ENCODE measurements at regions not wholly inside any gene's neighbourhood (a gene's known extent, or its start where the extent isn't known, plus 50 kb on each side); places are given as distances from the start of the nearest gene placed in this dataset.

DNA sequence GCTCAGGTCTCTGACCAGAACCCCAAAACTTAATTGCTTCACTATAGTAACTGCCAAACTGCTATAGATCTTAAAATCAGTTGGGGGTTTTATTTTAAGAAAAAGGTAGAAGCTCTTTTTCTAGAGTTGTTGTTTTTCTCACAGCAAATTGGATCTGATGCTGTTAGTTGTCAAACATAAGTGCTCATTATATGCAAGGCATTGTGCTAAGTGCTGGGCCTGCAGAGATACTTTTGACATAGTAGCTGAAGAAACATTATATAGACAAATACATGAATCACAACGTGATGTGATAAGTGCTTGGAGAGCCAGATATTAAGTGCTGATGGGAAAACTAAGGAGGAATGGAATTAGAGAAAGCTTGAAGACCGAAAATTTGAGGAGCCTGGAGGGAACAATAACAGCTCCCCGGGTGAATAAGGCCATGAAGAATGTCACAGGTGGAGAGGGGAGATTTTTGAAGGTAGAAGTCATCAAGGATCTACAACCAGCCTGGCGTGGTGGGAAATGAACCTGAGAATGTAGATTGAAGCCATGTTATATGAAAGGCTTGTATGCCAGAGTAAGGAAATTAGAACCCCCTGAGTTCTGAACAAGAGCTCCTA is 126.5 kb downstream of the DYRK2 start:
- no peak overlapping the region for H3K4me3 ChIP-seq
- H3K27ac ChIP-seq: no peak overlapping the region
- H3K36me3 ChIP-seq: no peaks in the 10 kb centered on the region
- ATAC-seq: no peak
- TF ChIP-seq EP300 (IDR thresholded peaks at IDR 0.05) (no peak), POLR2AphosphoS5 (IDR thresholded peaks at IDR 0.05) (no peak), POLR2A (IDR thresholded peaks at IDR 0.05) (no peak)
- TF ChIP-seq, protein P1, sequence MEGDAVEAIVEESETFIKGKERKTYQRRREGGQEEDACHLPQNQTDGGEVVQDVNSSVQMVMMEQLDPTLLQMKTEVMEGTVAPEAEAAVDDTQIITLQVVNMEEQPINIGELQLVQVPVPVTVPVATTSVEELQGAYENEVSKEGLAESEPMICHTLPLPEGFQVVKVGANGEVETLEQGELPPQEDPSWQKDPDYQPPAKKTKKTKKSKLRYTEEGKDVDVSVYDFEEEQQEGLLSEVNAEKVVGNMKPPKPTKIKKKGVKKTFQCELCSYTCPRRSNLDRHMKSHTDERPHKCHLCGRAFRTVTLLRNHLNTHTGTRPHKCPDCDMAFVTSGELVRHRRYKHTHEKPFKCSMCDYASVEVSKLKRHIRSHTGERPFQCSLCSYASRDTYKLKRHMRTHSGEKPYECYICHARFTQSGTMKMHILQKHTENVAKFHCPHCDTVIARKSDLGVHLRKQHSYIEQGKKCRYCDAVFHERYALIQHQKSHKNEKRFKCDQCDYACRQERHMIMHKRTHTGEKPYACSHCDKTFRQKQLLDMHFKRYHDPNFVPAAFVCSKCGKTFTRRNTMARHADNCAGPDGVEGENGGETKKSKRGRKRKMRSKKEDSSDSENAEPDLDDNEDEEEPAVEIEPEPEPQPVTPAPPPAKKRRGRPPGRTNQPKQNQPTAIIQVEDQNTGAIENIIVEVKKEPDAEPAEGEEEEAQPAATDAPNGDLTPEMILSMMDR (IDR thresholded peaks at IDR 0.05): no peak
- 60 to 88% methylated on average over 1 to 4 of the region's 4 CpGs for WGBS, 2 donors (ENCODE audit: low coverage in 1 of 2)
- H3K27me3 ChIP-seq: no peaks in the 10 kb centered on the region
- peaks cover 0 to 19% (median 3%) of the 10 kb centered on the region in 3 donors for H3K4me1 ChIP-seq
- no peaks in the 10 kb centered on the region for H3K9me3 ChIP-seq

DNA sequence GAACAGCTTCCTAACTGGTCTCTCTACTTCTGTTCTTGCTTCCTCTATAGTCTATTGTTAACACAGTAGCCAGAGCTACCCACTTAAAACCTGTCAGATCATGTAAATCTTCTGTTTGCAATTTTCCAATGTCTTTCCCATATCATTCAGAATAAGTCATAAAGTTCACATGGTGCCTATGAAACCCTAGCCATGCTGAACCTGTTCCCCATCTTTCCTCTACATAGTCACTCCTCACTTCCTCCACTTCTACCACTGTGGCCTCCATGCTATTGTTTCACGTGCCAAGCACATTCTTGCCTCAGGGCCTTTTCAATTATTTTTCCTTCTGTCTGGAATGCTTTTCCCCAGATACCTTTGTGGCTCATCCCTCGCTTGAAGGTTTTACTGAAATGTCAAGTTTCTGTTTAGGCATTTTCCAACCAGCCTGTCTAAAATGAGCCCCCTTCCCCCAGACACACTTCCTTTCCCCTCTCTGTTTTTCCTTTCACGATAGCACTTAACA is 132.1 kb downstream of the DYRK2 start:
- Histone ChIP-seq H3K27me3 (no peaks in the 10 kb centered on the region), H3K4me3 (no peak overlapping the region), H3K4me1 (no peaks in the 10 kb centered on the region), H3K9me3 (no peaks in the 10 kb centered on the region), H3K36me3 (no peaks in the 10 kb centered on the region), H3K27ac (no peak overlapping the region)
- ATAC-seq: no peak
- no peak for TF ChIP-seq POLR2A (IDR thresholded peaks at IDR 0.05)
- TF ChIP-seq, protein P1 (IDR thresholded peaks at IDR 0.05): no peak
- no peak for TF ChIP-seq EP300 (IDR thresholded peaks at IDR 0.05)
- TF ChIP-seq POLR2AphosphoS5 (IDR thresholded peaks at IDR 0.05): no peak
- WGBS, 2 donors (ENCODE audit: low coverage in 1 of 2): 78 to 100% methylated on average over 2 to 3 of the region's 3 CpGs

DNA sequence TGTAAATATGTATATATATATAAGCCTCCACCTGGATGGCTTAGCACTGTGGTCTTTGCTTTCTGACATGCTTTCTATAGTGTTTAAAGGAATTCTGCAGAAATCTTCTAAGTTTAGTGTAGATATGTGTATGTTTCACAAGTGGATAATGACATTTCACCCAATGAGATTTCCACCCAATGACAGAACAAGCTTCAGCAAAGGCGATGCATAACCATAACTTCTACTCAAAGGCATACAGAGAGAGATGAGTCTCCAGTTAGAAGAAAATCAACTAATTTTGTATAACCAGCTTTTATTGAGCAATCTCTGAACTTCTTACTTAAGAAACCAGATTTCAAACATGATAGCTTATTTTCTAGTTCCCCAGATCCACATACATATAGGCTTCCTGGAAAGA is 134.0 kb downstream of the DYRK2 start:
- H3K4me3 ChIP-seq: no peak overlapping the region
- H3K4me1 ChIP-seq: no peaks in the 10 kb centered on the region
- no peaks in the 10 kb centered on the region for H3K27me3 ChIP-seq
- no peaks in the 10 kb centered on the region for H3K9me3 ChIP-seq
- 87 to 100% methylated on average over 1 of the region's 1 CpG for WGBS, 2 donors (ENCODE audit: low coverage in 1 of 2)
- no peak for TF ChIP-seq POLR2AphosphoS5 (IDR thresholded peaks at IDR 0.05)
- TF ChIP-seq, protein P1 (IDR thresholded peaks at IDR 0.05): no peak
- H3K27ac ChIP-seq: no peak overlapping the region
- H3K36me3 ChIP-seq: no peaks in the 10 kb centered on the region
- no peak for ATAC-seq

DNA sequence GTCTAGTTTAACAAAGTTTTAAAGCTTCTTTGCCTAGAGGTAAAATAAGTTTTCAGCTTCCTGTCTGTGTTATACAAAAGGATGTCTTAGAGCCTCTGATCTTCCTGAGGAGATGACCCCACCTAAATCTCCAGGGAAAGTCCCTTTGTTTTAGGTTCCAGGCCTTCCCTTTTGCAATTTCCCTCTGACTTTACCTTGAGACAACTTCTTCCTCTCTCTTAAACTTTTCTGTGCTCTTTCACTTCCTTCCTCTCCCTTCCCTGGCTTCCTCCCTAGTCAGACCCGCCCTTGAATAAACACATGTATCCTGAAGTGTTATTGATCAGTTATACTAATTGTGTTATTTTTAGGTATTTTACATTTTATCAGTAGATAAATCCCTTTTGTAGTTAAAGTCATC is 134.8 kb downstream of the DYRK2 start:
- 63 to 77% methylated on average over 1 of the region's 1 CpG for WGBS, 2 donors (ENCODE audit: low coverage in 1 of 2)
- no peak for ATAC-seq

DNA sequence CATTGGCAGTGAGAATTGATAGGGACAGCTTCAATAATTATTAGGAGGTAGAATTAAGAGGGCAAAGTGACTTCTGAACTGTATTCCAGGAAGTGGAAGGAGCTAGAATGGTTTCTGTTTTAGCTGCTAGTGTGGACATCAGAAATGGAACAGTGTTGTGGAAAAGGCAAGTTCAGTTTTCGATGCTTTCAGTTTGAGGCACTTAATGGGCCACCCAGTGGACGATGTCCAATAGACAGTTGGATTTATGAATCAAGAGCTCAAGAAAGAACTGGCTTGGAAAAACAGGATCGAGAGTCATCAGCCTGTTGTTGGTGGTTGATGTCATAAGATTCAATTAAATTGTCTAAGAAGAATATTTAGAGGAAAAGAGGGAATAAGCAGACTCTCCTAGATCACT is 136.3 kb downstream of the DYRK2 start:
- Histone ChIP-seq H3K36me3 (no peaks in the 10 kb centered on the region), H3K4me3 (no peak overlapping the region), H3K4me1 (peaks cover 0 to 7% (median 0%) of the 10 kb centered on the region in 3 donors), H3K27ac (no peak overlapping the region), H3K9me3 (no peaks in the 10 kb centered on the region), H3K27me3 (no peaks in the 10 kb centered on the region)
- WGBS, 2 donors (ENCODE audit: low coverage in 1 of 2): 61 to 84% methylated on average over 3 of the region's 3 CpGs
- no peak for ATAC-seq
- TF ChIP-seq POLR2AphosphoS5 (IDR thresholded peaks at IDR 0.05): no peak
- TF ChIP-seq, protein P1 (IDR thresholded peaks at IDR 0.05): no peak
- TF ChIP-seq EP300 (IDR thresholded peaks at IDR 0.05): no peak
- TF ChIP-seq POLR2A (IDR thresholded peaks at IDR 0.05): no peak

More for the DNA sequence above, 134.8 kb downstream of the DYRK2 start:
- no peak overlapping the region for H3K27ac ChIP-seq
- peaks cover 0 to 6% (median 0%) of the 10 kb centered on the region in 3 donors for H3K4me1 ChIP-seq
- H3K4me3 ChIP-seq: no peak overlapping the region
- H3K36me3 ChIP-seq: no peaks in the 10 kb centered on the region
- no peaks in the 10 kb centered on the region for H3K9me3 ChIP-seq
- H3K27me3 ChIP-seq: no peaks in the 10 kb centered on the region
- TF ChIP-seq POLR2A (IDR thresholded peaks at IDR 0.05) (no peak), POLR2AphosphoS5 (IDR thresholded peaks at IDR 0.05) (no peak), EP300 (IDR thresholded peaks at IDR 0.05) (no peak)
- TF ChIP-seq, protein P1 (IDR thresholded peaks at IDR 0.05): no peak

All from gastroesophageal sphincter (tissue), 4 donors.